ENCODE measurements at regions not wholly inside any gene's neighbourhood (a gene's known extent, or its start where the extent isn't known, plus 50 kb on each side); places are given as distances from the start of the nearest gene placed in this dataset.

DNA sequence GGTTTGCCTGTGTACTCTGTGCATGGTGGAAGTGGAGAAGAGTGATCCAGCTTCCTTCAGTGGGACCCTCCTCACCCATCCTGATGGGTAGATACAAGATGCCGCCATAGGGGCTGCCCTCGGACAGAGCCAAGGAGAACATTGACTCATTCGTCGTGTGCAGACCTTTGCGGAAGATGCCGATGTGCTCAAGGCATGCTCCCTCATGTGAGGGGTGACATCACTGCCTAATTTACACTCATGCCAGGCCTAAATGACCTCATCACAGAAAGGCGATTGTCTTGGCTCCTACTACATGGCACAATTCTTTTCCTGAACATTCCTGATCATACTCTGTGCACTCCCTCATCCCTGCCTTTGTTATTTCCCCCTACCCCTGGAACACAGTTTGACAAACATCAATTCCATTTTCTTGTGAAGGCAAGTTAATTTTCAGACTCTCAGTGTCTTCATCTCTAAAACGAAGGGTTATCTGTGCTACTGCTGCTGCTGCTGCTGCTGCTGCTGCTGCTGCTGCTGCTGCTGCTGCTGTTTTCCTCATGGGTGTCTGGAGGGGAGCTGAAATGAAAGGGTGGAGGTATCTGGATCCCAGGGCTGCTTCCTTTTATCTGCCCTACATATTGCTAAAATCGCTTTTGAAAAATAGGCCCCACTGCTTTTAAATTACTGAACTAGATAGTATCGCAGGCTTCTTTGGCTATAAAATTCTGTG lies 146.5 kb upstream of the ARGLU1 start:
- no peak for DNase-seq (ENCODE audit: extremely low read depth in 1 of 2, low read depth in 1 of 2)

DNA sequence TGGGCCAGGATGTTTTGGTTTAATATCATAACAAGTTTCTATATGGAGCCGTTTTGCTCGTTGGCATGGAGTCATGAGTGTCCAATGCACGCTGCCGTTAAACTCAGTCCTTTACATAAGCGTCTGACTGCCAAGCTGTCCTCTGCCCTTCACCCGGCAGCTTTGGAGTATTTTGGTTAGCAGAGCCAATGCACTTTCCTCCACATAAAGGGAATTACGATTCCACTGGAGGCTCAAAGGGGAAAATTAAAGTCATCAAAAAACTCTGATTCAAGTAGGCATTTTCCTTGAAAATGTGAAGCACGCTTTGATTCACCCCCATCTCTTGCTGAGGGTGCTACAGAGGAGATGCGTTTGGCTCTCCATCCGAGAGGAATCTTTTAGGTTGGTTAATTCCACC lies 144.4 kb upstream of the ARGLU1 start:
- DNase-seq (ENCODE audit: extremely low read depth in 1 of 2, low read depth in 1 of 2): no peak

DNA sequence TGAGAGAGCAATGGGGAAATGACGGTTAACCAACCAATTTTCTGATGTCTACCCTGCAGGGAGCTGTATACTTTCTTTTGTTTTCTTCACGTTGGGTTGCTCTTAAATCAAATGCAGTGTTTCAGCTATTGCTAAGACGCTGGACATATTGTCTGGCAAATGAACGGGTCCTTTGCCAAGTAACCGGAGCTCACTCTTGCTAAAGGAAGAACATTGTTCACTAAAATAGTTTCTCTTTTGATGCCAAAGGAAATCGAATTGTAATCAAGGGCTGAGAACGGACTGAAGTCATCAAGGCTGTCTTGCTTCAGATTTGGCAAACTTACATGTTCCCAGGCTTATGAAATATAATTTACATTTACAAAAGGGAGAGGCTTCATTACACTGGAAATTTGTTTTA lies 142.3 kb upstream of the ARGLU1 start:
- DNase-seq (ENCODE audit: extremely low read depth in 1 of 2, low read depth in 1 of 2): no peak

DNA sequence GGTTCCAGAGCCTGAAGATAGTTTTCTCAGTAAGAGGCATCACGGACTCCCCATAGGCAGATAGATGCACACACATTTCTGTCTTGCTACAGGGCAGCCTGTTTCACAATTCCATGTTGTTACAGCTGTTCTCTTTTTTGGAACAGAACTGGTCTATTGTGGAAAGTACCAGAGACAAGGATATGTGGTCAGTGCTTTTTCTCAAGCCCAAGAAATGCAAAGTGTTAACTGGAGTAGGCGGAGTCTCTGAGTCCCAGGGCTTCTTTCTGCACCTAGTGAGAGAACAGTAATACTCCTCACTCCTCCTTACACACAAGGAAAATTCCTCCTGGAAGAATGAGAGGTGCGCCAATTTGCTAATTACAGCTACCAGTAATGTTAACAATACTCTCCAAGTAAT lies 141.6 kb upstream of the ARGLU1 start:
- no peak for DNase-seq (ENCODE audit: extremely low read depth in 1 of 2, low read depth in 1 of 2)

DNA sequence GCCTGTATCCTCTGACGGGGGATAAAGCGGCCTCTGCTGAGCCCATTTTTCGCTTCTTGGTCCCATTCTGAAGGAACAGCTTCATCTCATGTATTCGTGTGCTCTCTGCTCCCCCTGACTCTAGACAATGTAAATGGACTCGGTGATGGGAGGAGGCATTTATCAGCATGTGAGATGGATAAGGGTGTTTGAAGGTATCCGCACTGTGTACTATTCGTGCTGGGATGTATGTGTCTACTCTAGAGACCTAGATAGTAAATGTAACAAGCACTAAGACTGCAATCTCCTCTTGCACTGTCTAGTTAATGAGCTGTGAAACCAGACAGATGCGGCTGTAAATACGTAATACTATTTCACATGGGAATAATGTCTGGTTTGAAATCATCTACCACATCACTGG lies 134.6 kb upstream of the ARGLU1 start:
- DNase-seq (ENCODE audit: extremely low read depth in 1 of 2, low read depth in 1 of 2): no peak

DNA sequence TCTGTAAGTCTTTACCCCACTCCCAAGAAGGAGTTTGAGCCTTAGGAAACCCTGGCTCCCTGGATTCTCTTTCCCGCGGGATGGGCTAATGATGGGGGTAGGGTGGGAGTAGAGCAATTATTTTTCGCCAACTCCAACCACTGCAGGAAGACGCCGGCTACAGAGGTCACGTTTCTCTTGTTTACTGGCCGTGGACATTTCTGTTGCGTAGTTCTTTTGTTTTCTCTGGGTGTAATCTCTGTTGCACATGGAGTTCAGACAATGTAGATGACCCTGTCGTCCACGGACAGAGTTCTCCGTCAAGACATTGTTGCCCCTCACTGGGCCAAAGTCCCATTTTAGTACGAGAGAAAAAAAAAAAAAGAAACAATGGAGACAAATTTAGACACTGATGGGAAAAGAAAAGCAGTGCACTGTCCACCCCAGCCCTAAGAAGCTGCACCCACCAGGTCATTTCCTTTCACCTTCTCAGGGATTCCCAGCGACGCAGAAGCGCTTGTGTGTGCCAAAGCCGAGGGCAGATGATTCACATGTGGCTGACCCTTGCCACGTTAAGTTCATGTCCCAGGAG lies 133.9 kb upstream of the ARGLU1 start:
- no peak for DNase-seq (ENCODE audit: extremely low read depth in 1 of 2, low read depth in 1 of 2)

DNA sequence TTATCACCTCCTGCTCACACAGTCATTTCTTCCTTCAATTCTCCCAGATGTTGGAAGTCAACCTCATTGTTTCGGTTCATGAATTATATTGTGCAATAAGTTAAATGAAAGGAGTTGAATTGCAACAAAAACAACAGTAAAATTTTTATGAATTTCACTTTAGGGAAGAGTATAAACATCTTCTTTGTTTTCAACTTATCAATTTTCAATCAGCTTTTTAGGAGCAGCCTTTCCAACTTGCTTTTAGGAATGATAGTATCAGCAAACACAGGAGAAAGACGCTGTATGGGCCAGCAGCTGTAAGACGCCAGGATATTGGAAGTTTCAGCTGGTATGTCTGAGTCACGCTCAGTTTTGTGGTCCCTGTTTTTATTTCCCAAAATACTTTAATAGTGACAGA lies 132.5 kb upstream of the ARGLU1 start:
- no peak for DNase-seq (ENCODE audit: extremely low read depth in 1 of 2, low read depth in 1 of 2)

DNA sequence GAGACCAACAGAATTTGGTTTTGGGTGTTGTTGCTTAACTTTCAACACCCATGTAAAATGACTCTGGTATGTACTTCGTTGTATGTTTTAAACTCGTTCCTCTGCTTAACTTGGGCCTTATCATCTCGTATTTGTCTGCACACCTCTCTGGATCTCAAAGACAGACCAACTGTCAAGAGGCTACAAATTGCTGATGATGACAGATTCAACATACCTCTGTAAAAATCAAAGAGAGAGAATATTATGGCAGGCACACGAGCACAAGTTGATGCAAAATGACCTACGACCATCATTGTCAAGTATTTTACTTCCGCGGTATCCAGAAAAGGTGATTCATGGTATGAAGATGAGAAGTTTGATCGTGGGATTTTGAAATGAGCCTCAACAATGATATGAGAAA lies 132.1 kb upstream of the ARGLU1 start:
- no peak for DNase-seq (ENCODE audit: extremely low read depth in 1 of 2, low read depth in 1 of 2)

DNA sequence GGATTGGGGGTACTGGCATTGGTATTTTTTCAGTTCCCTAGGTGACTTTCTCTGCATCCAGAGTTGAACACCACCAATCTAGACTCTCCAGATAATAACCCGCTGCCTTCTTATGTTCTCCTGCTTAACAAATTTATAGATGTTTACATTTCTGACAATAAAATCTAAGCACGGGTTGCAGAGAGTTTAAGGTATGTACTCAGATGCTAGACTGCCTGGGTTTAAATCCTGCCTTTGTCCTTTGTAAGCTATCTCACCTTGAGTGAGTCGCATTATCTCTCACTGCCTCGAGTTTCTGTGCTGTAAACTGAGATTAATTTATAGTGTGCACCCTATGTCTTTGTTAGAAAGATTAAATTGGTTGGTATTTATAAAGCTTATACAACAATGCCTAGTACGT lies 131.4 kb upstream of the ARGLU1 start:
- DNase-seq (ENCODE audit: extremely low read depth in 1 of 2, low read depth in 1 of 2): no peak

DNA sequence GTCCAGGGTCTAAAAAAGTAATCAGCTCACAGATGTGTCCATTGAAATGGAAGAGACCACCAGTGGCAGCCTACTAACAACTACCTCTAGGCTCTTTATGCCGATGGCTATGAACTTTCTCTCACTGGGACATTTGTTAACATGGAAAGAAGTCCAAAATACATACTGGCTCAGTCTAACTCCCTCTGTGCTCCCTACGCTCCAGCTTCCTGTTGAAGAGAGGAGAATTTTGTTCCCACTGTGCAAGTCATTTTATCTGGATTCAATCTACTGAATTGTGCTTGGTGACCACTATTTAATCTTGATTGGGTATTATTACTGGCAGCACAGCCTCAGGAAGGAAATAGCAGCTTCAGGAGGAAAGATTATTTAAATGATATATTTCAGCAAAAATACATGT lies 128.8 kb upstream of the ARGLU1 start:
- no peak for DNase-seq (ENCODE audit: extremely low read depth in 1 of 2, low read depth in 1 of 2)

DNA sequence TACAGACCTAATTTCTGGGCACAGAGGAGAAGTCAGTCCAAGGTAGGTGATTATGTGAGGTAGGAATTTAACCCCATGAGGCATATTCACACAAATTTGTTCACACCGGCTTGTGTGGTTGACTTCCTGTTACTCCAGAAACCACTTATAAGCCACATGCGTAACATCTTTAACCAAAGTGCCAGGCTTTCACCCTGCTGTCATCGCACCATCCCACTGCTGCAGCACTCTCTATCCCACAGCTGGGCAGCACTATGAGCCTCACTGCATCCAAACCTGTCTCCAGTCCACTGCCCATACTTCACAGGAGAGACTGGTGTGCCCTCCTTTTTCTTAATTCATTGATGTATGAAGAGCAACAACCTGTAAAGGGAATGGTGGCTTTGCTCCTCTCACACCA lies 128.2 kb upstream of the ARGLU1 start:
- DNase-seq (ENCODE audit: extremely low read depth in 1 of 2, low read depth in 1 of 2): no peak

DNA sequence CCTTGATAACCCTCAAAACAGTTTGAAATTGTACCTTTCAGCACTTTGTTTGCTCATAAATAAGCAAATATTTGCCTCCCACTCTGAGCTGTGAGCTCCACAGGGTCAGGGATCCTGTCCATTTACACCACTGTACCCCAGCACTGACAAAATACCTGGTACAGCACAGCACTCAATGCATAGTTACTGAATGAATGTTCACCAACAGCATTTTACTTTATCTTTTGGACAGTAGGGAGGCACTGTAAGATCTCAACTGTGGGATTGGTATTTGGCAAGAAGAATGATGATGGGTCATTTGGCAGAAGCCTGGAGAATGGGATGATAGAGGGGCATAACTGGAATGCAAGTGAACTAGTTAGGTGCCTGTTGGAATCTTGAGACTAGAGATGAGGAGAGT lies 127.2 kb upstream of the ARGLU1 start:
- DNase-seq (ENCODE audit: extremely low read depth in 1 of 2, low read depth in 1 of 2): no peak

DNA sequence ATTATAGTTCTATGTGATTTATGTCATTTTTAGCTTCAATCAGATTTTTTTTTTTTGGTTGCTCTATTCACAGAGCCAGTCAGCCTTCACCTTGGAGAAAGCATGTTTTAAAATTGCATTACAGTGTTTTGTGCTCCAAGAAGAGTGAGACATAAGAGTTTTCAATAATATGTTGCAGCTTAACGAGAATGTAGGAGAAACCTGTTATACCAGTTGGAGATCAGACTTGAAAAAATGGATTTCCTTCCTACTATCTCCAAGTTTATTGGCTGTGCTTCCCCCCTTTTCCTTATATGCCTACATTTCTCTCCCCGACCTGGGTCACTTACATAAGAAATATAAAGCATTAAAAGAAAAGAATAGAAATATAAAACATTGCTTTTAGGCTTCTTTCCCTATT lies 123.9 kb upstream of the ARGLU1 start:
- no peak for DNase-seq (ENCODE audit: extremely low read depth in 1 of 2, low read depth in 1 of 2)

DNA sequence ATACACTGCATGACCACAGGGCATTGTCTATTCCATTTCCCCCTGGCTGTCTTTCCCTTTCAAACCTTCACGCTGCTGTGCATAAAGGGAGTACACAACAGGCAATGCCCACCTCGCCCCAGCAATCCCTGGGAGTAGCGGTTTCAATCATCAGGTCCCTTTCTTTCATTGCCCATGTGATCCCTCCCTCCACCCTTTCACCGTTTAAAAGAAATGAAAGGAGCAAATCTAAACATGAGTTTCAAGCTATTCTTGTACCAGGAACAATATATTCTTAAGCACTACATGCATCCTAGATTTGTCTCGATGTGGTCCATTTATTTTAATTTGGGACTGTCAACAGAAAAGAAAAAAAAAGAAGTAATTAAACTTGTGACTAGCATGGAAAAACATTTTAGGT lies 123.4 kb upstream of the ARGLU1 start:
- DNase-seq (ENCODE audit: extremely low read depth in 1 of 2, low read depth in 1 of 2): no peak

DNA sequence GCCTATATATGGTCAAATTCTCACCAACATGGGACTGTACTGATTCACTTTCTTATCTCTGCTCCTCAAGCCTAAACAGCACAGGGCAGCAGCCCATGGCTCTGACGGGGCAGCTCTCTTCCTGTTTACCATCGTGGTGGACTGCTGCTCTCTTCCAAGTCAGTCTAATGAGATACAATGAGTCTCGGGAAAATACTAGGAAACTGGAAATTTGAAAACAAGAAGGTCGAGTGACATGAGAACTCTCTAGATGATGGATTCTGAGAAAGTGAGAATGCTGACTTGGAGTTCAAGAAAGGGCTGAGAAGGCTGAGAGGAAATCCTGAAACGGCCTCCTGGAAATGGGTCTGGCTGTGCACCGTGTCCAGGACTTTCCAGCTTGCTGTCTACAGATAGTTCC lies 122.8 kb upstream of the ARGLU1 start:
- DNase-seq (ENCODE audit: extremely low read depth in 1 of 2, low read depth in 1 of 2): no peak

DNA sequence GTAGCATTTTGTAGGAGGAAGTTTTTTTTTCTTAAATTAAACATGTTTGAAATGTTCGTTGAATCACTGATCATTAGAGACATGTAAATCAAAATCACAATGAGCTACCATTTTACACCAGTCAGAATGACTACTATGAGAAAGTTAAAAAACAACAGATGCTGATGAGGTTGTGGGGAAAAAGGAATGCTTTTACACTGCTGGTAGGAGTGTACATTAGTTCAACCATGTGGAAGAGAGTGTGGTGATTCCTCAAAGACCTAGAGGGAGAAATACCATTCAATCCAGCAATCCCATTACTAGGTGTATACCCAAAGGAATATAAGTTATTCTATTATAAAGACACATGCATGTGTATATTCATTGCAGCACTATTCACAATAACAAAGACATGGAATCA lies 122.0 kb upstream of the ARGLU1 start:
- DNase-seq (ENCODE audit: extremely low read depth in 1 of 2, low read depth in 1 of 2): no peak

DNA sequence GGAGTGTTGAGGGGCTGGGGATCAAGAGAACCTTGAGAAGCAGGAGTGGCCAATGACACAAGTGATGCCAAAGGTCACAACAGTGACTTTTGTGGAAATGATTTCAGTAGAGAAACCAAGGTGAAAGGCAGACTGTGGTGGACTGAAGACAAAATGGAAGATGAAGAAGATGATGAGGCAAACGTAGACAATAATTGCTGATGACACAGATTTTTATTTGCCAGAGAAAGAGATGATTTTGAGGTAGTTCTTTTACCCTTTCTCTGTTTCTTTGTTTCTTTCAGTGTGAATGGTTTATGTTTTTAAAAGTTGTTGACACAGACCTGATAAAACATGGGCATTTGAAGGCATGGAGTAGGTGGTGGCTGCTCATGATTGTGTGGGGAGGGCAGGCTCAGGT lies 121.0 kb upstream of the ARGLU1 start:
- DNase-seq (ENCODE audit: extremely low read depth in 1 of 2, low read depth in 1 of 2): no peak

DNA sequence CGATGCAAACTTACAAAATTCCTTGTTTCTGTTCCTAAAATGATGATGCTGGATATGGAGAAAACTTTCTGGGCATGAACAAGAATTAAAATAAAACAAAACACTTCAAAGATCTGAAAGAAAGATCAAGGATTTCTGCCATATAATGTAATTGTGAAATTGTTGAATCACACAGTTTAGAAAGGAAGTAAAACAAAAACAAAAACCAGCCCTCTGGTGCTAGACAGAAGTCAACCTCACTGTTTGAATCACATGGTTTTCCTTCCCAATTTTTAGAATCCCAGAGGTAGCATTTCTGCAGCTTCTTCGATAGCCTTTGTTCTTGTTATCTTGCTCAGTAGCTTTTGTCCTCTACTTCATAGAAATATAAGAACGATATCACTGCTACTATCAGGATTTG lies 118.2 kb upstream of the ARGLU1 start:
- no peak for DNase-seq (ENCODE audit: extremely low read depth in 1 of 2, low read depth in 1 of 2)

DNA sequence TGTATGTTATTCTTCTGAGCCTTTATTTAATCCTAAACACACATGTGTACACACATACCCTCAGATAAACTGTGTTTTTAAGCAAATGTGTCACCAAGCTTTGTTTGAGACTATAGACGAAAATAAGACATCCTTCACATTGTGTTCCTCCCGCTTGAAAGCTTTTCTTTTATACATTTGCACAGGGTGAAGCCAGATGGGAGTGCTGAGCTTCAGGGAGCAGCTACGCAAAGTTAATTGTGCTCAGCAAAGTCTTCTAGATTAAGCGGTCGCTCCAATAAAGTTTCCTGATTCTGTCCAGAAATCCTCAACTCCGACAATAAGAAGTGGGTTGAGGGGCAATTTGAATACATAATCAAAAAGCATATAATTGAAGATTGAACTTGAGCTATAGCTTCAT lies 117.2 kb upstream of the ARGLU1 start:
- DNase-seq (ENCODE audit: extremely low read depth in 1 of 2, low read depth in 1 of 2): no peak

DNA sequence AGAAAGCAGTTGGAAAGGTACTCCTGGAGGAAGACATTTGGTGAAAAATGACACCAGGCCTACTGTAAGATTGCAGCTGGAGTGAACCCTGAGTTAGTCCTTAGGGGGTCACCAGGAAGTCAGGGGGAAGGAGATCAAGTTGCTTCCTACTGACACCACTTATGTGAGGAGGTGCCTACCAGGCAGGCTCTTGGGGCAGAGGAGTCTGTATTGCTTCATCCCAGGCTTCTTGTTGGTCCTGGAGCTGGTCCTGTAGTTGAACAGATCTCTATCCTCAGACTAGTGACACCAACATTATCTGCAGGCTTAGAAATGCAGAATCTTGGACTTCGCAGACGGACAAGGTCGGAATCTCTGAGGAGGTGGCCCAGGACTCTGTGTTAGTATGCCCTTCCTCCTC lies 116.0 kb upstream of the ARGLU1 start:
- DNase-seq (ENCODE audit: extremely low read depth in 1 of 2, low read depth in 1 of 2): no peak

DNA sequence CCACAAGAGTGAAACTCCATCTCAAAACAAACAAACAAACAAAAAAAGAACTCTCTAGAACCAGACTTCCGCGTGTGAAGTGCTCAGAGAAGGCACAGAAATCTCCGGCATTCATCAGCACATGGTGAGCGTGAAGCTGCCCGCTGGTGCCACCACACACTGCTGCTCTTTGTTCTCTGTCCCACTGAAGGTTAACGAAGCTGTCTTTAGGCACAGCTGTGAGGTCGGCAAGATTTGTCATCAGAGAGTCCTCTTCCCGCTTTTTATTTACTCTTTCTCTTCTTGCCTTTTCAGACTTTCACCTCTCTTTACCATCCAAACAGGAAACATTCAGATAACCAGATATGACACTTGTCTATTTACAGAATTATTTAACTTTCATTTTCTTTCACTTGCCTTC lies 115.2 kb upstream of the ARGLU1 start:
- DNase-seq (ENCODE audit: extremely low read depth in 1 of 2, low read depth in 1 of 2): no peak

DNA sequence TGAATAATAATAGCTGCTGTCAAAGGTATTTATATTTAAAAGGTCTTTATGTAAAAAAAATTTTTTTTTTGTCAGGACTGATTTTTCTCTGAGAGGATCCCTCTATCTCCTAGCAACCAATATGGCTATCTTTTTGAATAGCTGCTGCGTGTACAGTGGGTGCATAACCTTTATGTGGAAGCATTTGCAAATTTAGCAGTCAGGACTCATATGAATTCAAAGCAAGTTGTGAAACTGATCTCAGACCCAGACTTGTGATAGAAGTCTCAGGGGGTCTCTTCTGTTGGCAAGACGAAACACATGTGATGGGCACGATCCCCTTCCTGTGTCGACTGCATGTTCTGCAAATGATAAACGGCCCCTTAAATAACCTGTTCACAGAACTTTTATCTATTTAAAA lies 114.1 kb upstream of the ARGLU1 start:
- no peak for DNase-seq (ENCODE audit: extremely low read depth in 1 of 2, low read depth in 1 of 2)

DNA sequence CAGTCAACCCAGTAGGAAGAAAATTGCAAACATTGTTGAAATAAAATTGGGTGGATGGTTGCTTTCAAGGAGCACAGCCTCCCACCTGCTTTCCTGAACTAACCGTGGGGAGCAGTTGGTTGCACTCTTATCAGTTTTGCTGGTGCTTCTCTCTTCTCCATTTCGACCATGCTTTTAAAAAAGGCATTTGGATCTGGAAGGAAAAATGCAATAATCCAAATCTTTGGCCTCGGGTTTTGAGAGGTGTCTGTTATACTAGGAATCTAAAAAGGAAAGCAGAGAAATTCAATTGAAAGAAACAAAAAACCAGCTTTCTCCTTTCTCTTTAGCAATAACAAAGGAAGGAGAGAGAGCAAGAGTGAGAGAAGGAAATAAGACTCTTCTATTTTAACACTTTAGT lies 113.6 kb upstream of the ARGLU1 start:
- no peak for DNase-seq (ENCODE audit: extremely low read depth in 1 of 2, low read depth in 1 of 2)
